Neural progenitor cell (in vitro differentiated cells): ENCODE measurements at regions not wholly inside any gene's neighbourhood (a gene's known extent, or its start where the extent isn't known, plus 50 kb on each side); places are given as distances from the start of the nearest gene placed in this dataset.
A peak's percentile ranks its signal among the peaks of the same experiment; 100 is the strongest.

ENCODE experiments used
- DNase-seq: peaks from one replicate; pipeline ENCODE4 v3.0.0-alpha.2; 2016; ENCODE audit warnings: low spot score
- H2AFZ ChIP-seq: fragments of 200-600 bp; sonication (generic); replicated peaks from 2 replicates; pipeline ENCODE4 v1.6.1; 2016; ENCODE audit warnings: antibody characterized with exemption
- H3F3A ChIP-seq: fragments of 200-600 bp; sonication (generic); 2 replicates; pipeline ENCODE4 v1.6.1; 2016; ENCODE audit warnings: antibody characterized with exemption, low read depth
- H3K27ac ChIP-seq: fragments of 200-600 bp; sonication (generic); 2 replicates; pipeline ENCODE4 v1.5.1; 2016; ENCODE audit warnings: mild to moderate bottlenecking
- H3K27me3 ChIP-seq: fragments of 200-600 bp; sonication (generic); 2 replicates; pipeline ENCODE4 v1.6.1; 2016; ENCODE audit warnings: mild to moderate bottlenecking, moderate library complexity
- H3K36me3 ChIP-seq: fragments of 200-600 bp; sonication (generic); 2 replicates; pipeline ENCODE4 v1.5.1; 2016
- H3K4me1 ChIP-seq: fragments of 200-600 bp; sonication (generic); 2 replicates; pipeline ENCODE4 v1.6.1; 2016; ENCODE audit warnings: mixed run types
- H3K4me2 ChIP-seq: fragments of 200-600 bp; sonication (generic); 2 replicates; pipeline ENCODE4 v1.6.1; 2016
- H3K4me3 ChIP-seq: fragments of 200-600 bp; sonication (generic); 2 replicates; pipeline ENCODE4 v1.5.1; 2016
- H3K79me2 ChIP-seq: fragments of 200-600 bp; sonication (generic); 2 replicates; pipeline ENCODE4 v1.6.1; 2016; ENCODE audit warnings: low read depth
- H3K9ac ChIP-seq: fragments of 200-600 bp; sonication (generic); 2 replicates; pipeline ENCODE4 v1.6.1; 2016
- H3K9me3 ChIP-seq: fragments of 200-600 bp; sonication (generic); 2 replicates; pipeline ENCODE4 v1.5.1; 2016; ENCODE audit warnings: low read depth
- H4K20me1 ChIP-seq: fragments of 200-600 bp; sonication (generic); 2 replicates; pipeline ENCODE4 v1.6.1; 2016; ENCODE audit warnings: low read depth
- H3K27ac Mint-ChIP-seq: 3 replicates; pipeline ENCODE4 v1.8.0; 2021; ENCODE audit warnings: mixed read lengths
- H3K27me3 Mint-ChIP-seq: 2 replicates; pipeline ENCODE4 v1.8.0; 2022; ENCODE audit warnings: low read depth, mild to moderate bottlenecking, inconsistent platforms, moderate library complexity, mixed read lengths; ENCODE audit not compliant: insufficient read depth
- H3K36me3 Mint-ChIP-seq: 3 replicates; pipeline ENCODE4 v1.8.0; 2021; ENCODE audit warnings: mixed read lengths
- H3K4me1 Mint-ChIP-seq: 3 replicates; pipeline ENCODE4 v1.8.0; 2021; ENCODE audit warnings: mixed read lengths
- H3K4me3 Mint-ChIP-seq: 3 replicates; pipeline ENCODE4 v1.8.0; 2021; ENCODE audit warnings: mild to moderate bottlenecking, moderate library complexity, mixed read lengths
- H3K9me3 Mint-ChIP-seq: 3 replicates; pipeline ENCODE4 v1.8.0; 2020; ENCODE audit warnings: mixed read lengths
- CTCF ChIP-seq: fragments of 200-600 bp; sonication (generic); IDR thresholded peaks from 2 replicates; pipeline ENCODE4 v1.5.1; 2017; ENCODE audit warnings: antibody characterized with exemption, mild to moderate bottlenecking
- EZH2 ChIP-seq: fragments of 200-600 bp; sonication (generic); IDR thresholded peaks from 2 replicates; pipeline ENCODE4 v1.6.1; 2017; ENCODE audit warnings: antibody characterized with exemption, mild to moderate bottlenecking, moderate library complexity
- EZH2phosphoT487 ChIP-seq: fragments of 200-600 bp; sonication (generic); IDR thresholded peaks from 2 replicates; pipeline ENCODE4 v1.6.1; 2017; ENCODE audit warnings: antibody characterized with exemption

GRCh38 chr18:59823596-59824195 lies 76.1 kb upstream of the PMAIP1 start:
- no peaks in the 10 kb centered on the region for H3K9me3 ChIP-seq
- peaks cover 4% of the 10 kb centered on the region for H3K27me3 Mint-ChIP-seq
- H3K36me3 ChIP-seq, result no peaks in the 10 kb centered on the region
- no peaks in the 10 kb centered on the region for H3K79me2 ChIP-seq
- peak; percentile 89 for DNase-seq
- H3K27me3 ChIP-seq, result no peaks in the 10 kb centered on the region
- H3K4me1 ChIP-seq, result peaks cover 7% of the 10 kb centered on the region
- H3K4me2 ChIP-seq, result no peak overlapping the region
- H3K4me3 Mint-ChIP-seq, result no peak overlapping the region
- no peaks in the 10 kb centered on the region for H4K20me1 ChIP-seq
- no peak overlapping the region for H3K9ac ChIP-seq
- H3K27ac Mint-ChIP-seq, result peak overlapping the region; percentile 37
- no peak overlapping the region for H3K27ac ChIP-seq
- H3K9me3 Mint-ChIP-seq, result no peaks in the 10 kb centered on the region
- peaks cover 3% of the 10 kb centered on the region for H3F3A ChIP-seq
- no peak overlapping the region for H2AFZ ChIP-seq
- H3K4me3 ChIP-seq, result no peak overlapping the region
- no peaks in the 10 kb centered on the region for H3K36me3 Mint-ChIP-seq
- TF ChIP-seq EZH2 (no peak), CTCF (peak; percentile 95)
- H3K4me1 Mint-ChIP-seq, result peaks cover 15% of the 10 kb centered on the region

GRCh38 chr18:59822612-59823550 lies 76.9 kb upstream of the PMAIP1 start:
- H2AFZ ChIP-seq, result no peak overlapping the region
- H3K4me3 ChIP-seq, result no peak overlapping the region
- Mint-ChIP-seq H3K9me3 (no peaks in the 10 kb centered on the region), H3K27me3 (peaks cover 4% of the 10 kb centered on the region), H3K4me3 (no peak overlapping the region), H3K4me1 (peaks cover 15% of the 10 kb centered on the region), H3K36me3 (no peaks in the 10 kb centered on the region), H3K27ac (peak overlapping the region; percentile 42)
- H3K9ac ChIP-seq, result no peak overlapping the region
- H3K79me2 ChIP-seq, result no peaks in the 10 kb centered on the region
- H4K20me1 ChIP-seq, result no peaks in the 10 kb centered on the region
- TF ChIP-seq EZH2phosphoT487, result no peak
- TF ChIP-seq EZH2, result no peak
- no peak for TF ChIP-seq CTCF
- H3F3A ChIP-seq, result peaks cover 3% of the 10 kb centered on the region
- no peaks in the 10 kb centered on the region for H3K36me3 ChIP-seq
- peaks cover 7% of the 10 kb centered on the region for H3K4me1 ChIP-seq
- H3K27ac ChIP-seq, result no peak overlapping the region
- H3K4me2 ChIP-seq, result no peak overlapping the region
- DNase-seq, result no peak
- no peaks in the 10 kb centered on the region for H3K27me3 ChIP-seq
- H3K9me3 ChIP-seq, result no peaks in the 10 kb centered on the region

GRCh38 chr18:59821983-59822382 lies 77.8 kb upstream of the PMAIP1 start:
- Histone ChIP-seq H2AFZ (peak overlapping the region; percentile 61), H3F3A (peaks cover 3% of the 10 kb centered on the region), H3K36me3 (no peaks in the 10 kb centered on the region), H3K9me3 (no peaks in the 10 kb centered on the region), H3K9ac (no peak overlapping the region), H4K20me1 (no peaks in the 10 kb centered on the region), H3K27me3 (no peaks in the 10 kb centered on the region), H3K27ac (no peak overlapping the region), H3K79me2 (no peaks in the 10 kb centered on the region), H3K4me2 (peak overlapping the region; percentile 16), H3K4me3 (no peak overlapping the region), H3K4me1 (peaks cover 7% of the 10 kb centered on the region)
- DNase-seq, result no peak
- no peak overlapping the region for H3K4me3 Mint-ChIP-seq
- H3K4me1 Mint-ChIP-seq, result peaks cover 15% of the 10 kb centered on the region
- no peak for TF ChIP-seq EZH2phosphoT487
- no peak for TF ChIP-seq CTCF
- no peak for TF ChIP-seq EZH2
- peaks cover 4% of the 10 kb centered on the region for H3K27me3 Mint-ChIP-seq
- H3K27ac Mint-ChIP-seq, result no peak overlapping the region
- no peaks in the 10 kb centered on the region for H3K36me3 Mint-ChIP-seq
- H3K9me3 Mint-ChIP-seq, result no peaks in the 10 kb centered on the region
